GM19455 (cell line): ENCODE measurements at regions not wholly inside any gene's neighbourhood (a gene's known extent, or its start where the extent isn't known, plus 50 kb on each side); places are given as distances from the start of the nearest gene placed in this dataset.

Source experiments
- ATAC-seq: cut with Tn5 transposase; IDR thresholded peaks from one replicate; pipeline ENCODE4 v1.9.1; 2021; ENCODE audit not compliant: unreplicated experiment

GRCh38 chr2:167900435-167901114 lies 346.8 kb downstream of the STK39 start:
- ATAC-seq, result no peak

GRCh38 chr2:167898340-167898739 lies 349.1 kb downstream of the STK39 start:
- ATAC-seq, result no peak

- ATAC-seq, result no peak
Measured at GRCh38 chr2:167891841-167892240, 355.6 kb downstream of the STK39 start.

GRCh38 chr2:167890739-167891138 lies 356.7 kb downstream of the STK39 start:
- no peak for ATAC-seq

GRCh38 chr2:167880415-167880814 lies 367.0 kb downstream of the STK39 start:
- ATAC-seq, result no peak

GRCh38 chr2:167875529-167875928 lies 371.9 kb downstream of the STK39 start:
- ATAC-seq, result no peak

- ATAC-seq, result no peak
Measured at GRCh38 chr2:167874812-167875211, 372.6 kb downstream of the STK39 start.

GRCh38 chr2:167871286-167871685 lies 376.1 kb downstream of the STK39 start:
- ATAC-seq, result no peak

- no peak for ATAC-seq
Measured at GRCh38 chr2:167869200-167869599, 378.2 kb downstream of the STK39 start.

- ATAC-seq, result no peak
Measured at GRCh38 chr2:167863377-167863776, 384.0 kb downstream of the STK39 start.

GRCh38 chr2:167862782-167863181 lies 384.6 kb downstream of the STK39 start:
- peak; percentile 53 for ATAC-seq

- ATAC-seq, result peak; percentile 25
Measured at GRCh38 chr2:167862296-167862695, 385.1 kb downstream of the STK39 start.

GRCh38 chr2:167861574-167862193 lies 385.7 kb downstream of the STK39 start:
- ATAC-seq, result no peak

GRCh38 chr2:167860082-167860481 lies 387.3 kb downstream of the STK39 start:
- no peak for ATAC-seq

GRCh38 chr2:167859676-167860075 lies 387.7 kb downstream of the STK39 start:
- no peak for ATAC-seq

- ATAC-seq, result no peak
Measured at GRCh38 chr2:167858086-167858485, 389.3 kb downstream of the STK39 start.

GRCh38 chr2:167857416-167857815 lies 390.0 kb downstream of the STK39 start:
- no peak for ATAC-seq

- ATAC-seq, result no peak
Measured at GRCh38 chr2:167856190-167856589, 391.2 kb downstream of the STK39 start.

- no peak for ATAC-seq
Measured at GRCh38 chr2:167855211-167855610, 392.2 kb downstream of the STK39 start.

GRCh38 chr2:167853717-167854116 lies 393.7 kb downstream of the STK39 start:
- ATAC-seq, result no peak

- ATAC-seq, result no peak
Measured at GRCh38 chr2:167851876-167852275, 395.5 kb downstream of the STK39 start.

- no peak for ATAC-seq
Measured at GRCh38 chr2:167851323-167851860, 396.0 kb downstream of the STK39 start.
